OCI-M1 (cell line): ENCODE measurements at regions not wholly inside any gene's neighbourhood (a gene's known extent, or its start where the extent isn't known, plus 50 kb on each side); places are given as distances from the start of the nearest gene placed in this dataset.
"Not testable (repeated sequence)": the region's sequence is repeated elsewhere in the genome, so short reads cannot be mapped to it uniquely, and the experiment has no call there.

Experiments
- DNase-seq: peaks from one replicate; lab custom pipeline; 2025; lab: John Stamatoyannopoulos, UW

GRCh38 chr12:111154147-111154834 is 214.6 kb downstream of the PHETA1 start:
- no peak for DNase-seq

- no peak for DNase-seq
These were observed 216.3 kb downstream of the PHETA1 start for GRCh38 chr12:111152561-111152960.

GRCh38 chr12:111150921-111151840 is 217.7 kb downstream of the PHETA1 start:
- no peak for DNase-seq

- DNase-seq: peak; percentile 6
These were observed 218.5 kb downstream of the PHETA1 start for GRCh38 chr12:111150360-111150759.

GRCh38 chr12:111149299-111149698 is 219.6 kb downstream of the PHETA1 start:
- no peak for DNase-seq

GRCh38 chr12:111148005-111148404 is 220.9 kb downstream of the PHETA1 start:
- DNase-seq: no peak

GRCh38 chr12:111143271-111143670 is 222.9 kb upstream of the MYL2 start:
- DNase-seq: no peak

GRCh38 chr12:111141205-111141604 is 220.8 kb upstream of the MYL2 start:
- no peak for DNase-seq

- no peak for DNase-seq
These were observed 217.6 kb upstream of the MYL2 start for GRCh38 chr12:111138016-111138415.

GRCh38 chr12:111135293-111135832 is 215.0 kb upstream of the MYL2 start:
- no peak for DNase-seq

GRCh38 chr12:111130336-111130735 is 210.0 kb upstream of the MYL2 start:
- no peak for DNase-seq

- DNase-seq: no peak
These were observed 208.9 kb upstream of the MYL2 start for GRCh38 chr12:111129149-111129767.

GRCh38 chr12:111126331-111126730 is 206.0 kb upstream of the MYL2 start:
- DNase-seq: peak; percentile 13

GRCh38 chr12:111124183-111124582 is 203.8 kb upstream of the MYL2 start:
- DNase-seq: no peak

- DNase-seq: no peak
These were observed 203.0 kb upstream of the MYL2 start for GRCh38 chr12:111123390-111123789.

- no peak for DNase-seq
These were observed 202.1 kb upstream of the MYL2 start for GRCh38 chr12:111122458-111122878.

GRCh38 chr12:111121840-111122239 is 201.5 kb upstream of the MYL2 start:
- DNase-seq: no peak

GRCh38 chr12:111120578-111120977 is 200.2 kb upstream of the MYL2 start:
- DNase-seq: no peak

- no peak for DNase-seq
These were observed 196.6 kb upstream of the MYL2 start for GRCh38 chr12:111117017-111117416.

GRCh38 chr12:111113313-111113712 is 192.9 kb upstream of the MYL2 start:
- not testable (repeated sequence) for DNase-seq

- no peak for DNase-seq
These were observed 192.1 kb upstream of the MYL2 start for GRCh38 chr12:111112311-111113098.

- DNase-seq: no peak
These were observed 191.3 kb upstream of the MYL2 start for GRCh38 chr12:111111681-111112080.
